B cell (primary cell): ENCODE measurements at regions not wholly inside any gene's neighbourhood (a gene's known extent, or its start where the extent isn't known, plus 50 kb on each side); places are given as distances from the start of the nearest gene placed in this dataset.

Experiments
- CTCF ChIP-seq: fragments of 200-600 bp; IDR thresholded peaks from one replicate; pipeline ENCODE4 v1.8.0; 2022; ENCODE audit warnings: antibody characterized with exemption, mild to moderate bottlenecking
- EZH2 ChIP-seq: IDR thresholded peaks from 2 replicates; pipeline ENCODE4 v1.6.1; 2012; ENCODE audit warnings: borderline replicate concordance, low read depth, mild to moderate bottlenecking, moderate library complexity, low read length; ENCODE audit not compliant: insufficient read depth, poor library complexity, severe bottlenecking

GRCh38 chr20:53731595-53731994, 138.0 kb upstream of the ZNF217 start:
- TF ChIP-seq CTCF (no peak), EZH2 (no peak)
